ENCODE measurements at regions not wholly inside any gene's neighbourhood (a gene's known extent, or its start where the extent isn't known, plus 50 kb on each side); places are given as distances from the start of the nearest gene placed in this dataset.

- no peak overlapping the region for H3K27ac ChIP-seq (ENCODE audit: low read length)
- H3K4me2 ChIP-seq (ENCODE audit: low read depth, low read length): no peak overlapping the region
- no peaks in the 10 kb centered on the region for H3K4me1 ChIP-seq (ENCODE audit: low read length)
- H4K20me1 ChIP-seq (ENCODE audit: insufficient read depth, low read length): no peaks in the 10 kb centered on the region
- TF ChIP-seq EZH2 (optimal IDR thresholded peaks at IDR 0.05; ENCODE audit: low read depth, low read length) (no peak), EZH2phosphoT487 (IDR thresholded peaks at IDR 0.05; ENCODE audit: low read length) (no peak)
- TF ChIP-seq, protein P1, sequence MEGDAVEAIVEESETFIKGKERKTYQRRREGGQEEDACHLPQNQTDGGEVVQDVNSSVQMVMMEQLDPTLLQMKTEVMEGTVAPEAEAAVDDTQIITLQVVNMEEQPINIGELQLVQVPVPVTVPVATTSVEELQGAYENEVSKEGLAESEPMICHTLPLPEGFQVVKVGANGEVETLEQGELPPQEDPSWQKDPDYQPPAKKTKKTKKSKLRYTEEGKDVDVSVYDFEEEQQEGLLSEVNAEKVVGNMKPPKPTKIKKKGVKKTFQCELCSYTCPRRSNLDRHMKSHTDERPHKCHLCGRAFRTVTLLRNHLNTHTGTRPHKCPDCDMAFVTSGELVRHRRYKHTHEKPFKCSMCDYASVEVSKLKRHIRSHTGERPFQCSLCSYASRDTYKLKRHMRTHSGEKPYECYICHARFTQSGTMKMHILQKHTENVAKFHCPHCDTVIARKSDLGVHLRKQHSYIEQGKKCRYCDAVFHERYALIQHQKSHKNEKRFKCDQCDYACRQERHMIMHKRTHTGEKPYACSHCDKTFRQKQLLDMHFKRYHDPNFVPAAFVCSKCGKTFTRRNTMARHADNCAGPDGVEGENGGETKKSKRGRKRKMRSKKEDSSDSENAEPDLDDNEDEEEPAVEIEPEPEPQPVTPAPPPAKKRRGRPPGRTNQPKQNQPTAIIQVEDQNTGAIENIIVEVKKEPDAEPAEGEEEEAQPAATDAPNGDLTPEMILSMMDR (IDR thresholded peaks at IDR 0.05; ENCODE audit: low read length): no peak
- peaks cover 78% of the 10 kb centered on the region for H3K27me3 ChIP-seq (replicated peaks; ENCODE audit: insufficient read depth, low read length)
- no peak overlapping the region for H3K9ac ChIP-seq (ENCODE audit: low read length)
- no peaks in the 10 kb centered on the region for H3K9me2 ChIP-seq (replicated peaks; ENCODE audit: insufficient read depth, low read length)
- H3K79me2 ChIP-seq (ENCODE audit: low read length): no peaks in the 10 kb centered on the region
- no peak overlapping the region for H3K4me3 ChIP-seq (ENCODE audit: low read length)
- no peak overlapping the region for H2AFZ ChIP-seq (ENCODE audit: low read length)
- H3F3A ChIP-seq (ENCODE audit: insufficient read depth, low read length): no peaks in the 10 kb centered on the region
- H3K36me3 ChIP-seq (replicated peaks; ENCODE audit: insufficient read depth, low read length): no peaks in the 10 kb centered on the region
- no peak for DNase-seq
- no peaks in the 10 kb centered on the region for H3K9me3 ChIP-seq (replicated peaks; ENCODE audit: insufficient read depth, low read length)
Measured at GRCh38 chr20:50303573-50304500, 113.2 kb downstream of the CEBPB start.

GRCh38 chr20:50304501-50304856 lies 113.8 kb downstream of the CEBPB start:
- H2AFZ ChIP-seq (ENCODE audit: low read length): no peak overlapping the region
- no peaks in the 10 kb centered on the region for H3K4me1 ChIP-seq (ENCODE audit: low read length)
- H3F3A ChIP-seq (ENCODE audit: insufficient read depth, low read length): no peaks in the 10 kb centered on the region
- H3K27ac ChIP-seq (ENCODE audit: low read length): no peak overlapping the region
- no peaks in the 10 kb centered on the region for H3K36me3 ChIP-seq (replicated peaks; ENCODE audit: insufficient read depth, low read length)
- no peak overlapping the region for H3K4me3 ChIP-seq (ENCODE audit: low read length)
- H3K9me2 ChIP-seq (replicated peaks; ENCODE audit: insufficient read depth, low read length): no peaks in the 10 kb centered on the region
- no peak overlapping the region for H3K9ac ChIP-seq (ENCODE audit: low read length)
- no peaks in the 10 kb centered on the region for H4K20me1 ChIP-seq (ENCODE audit: insufficient read depth, low read length)
- TF ChIP-seq, protein P1 (IDR thresholded peaks at IDR 0.05; ENCODE audit: low read length): no peak
- TF ChIP-seq EZH2 (optimal IDR thresholded peaks at IDR 0.05; ENCODE audit: low read depth, low read length): no peak
- TF ChIP-seq EZH2phosphoT487 (IDR thresholded peaks at IDR 0.05; ENCODE audit: low read length): no peak
- H3K27me3 ChIP-seq (replicated peaks; ENCODE audit: insufficient read depth, low read length): peaks cover 79% of the 10 kb centered on the region
- H3K4me2 ChIP-seq (ENCODE audit: low read depth, low read length): no peak overlapping the region
- H3K9me3 ChIP-seq (replicated peaks; ENCODE audit: insufficient read depth, low read length): no peaks in the 10 kb centered on the region
- no peaks in the 10 kb centered on the region for H3K79me2 ChIP-seq (ENCODE audit: low read length)
- no peak for DNase-seq

- no peak overlapping the region for H2AFZ ChIP-seq (ENCODE audit: low read length)
- no peaks in the 10 kb centered on the region for H3K4me1 ChIP-seq (ENCODE audit: low read length)
- H3F3A ChIP-seq (ENCODE audit: insufficient read depth, low read length): no peaks in the 10 kb centered on the region
- no peak overlapping the region for H3K4me3 ChIP-seq (ENCODE audit: low read length)
- H3K9me3 ChIP-seq (replicated peaks; ENCODE audit: insufficient read depth, low read length): no peaks in the 10 kb centered on the region
- H4K20me1 ChIP-seq (ENCODE audit: insufficient read depth, low read length): no peaks in the 10 kb centered on the region
- peaks cover 82% of the 10 kb centered on the region for H3K27me3 ChIP-seq (replicated peaks; ENCODE audit: insufficient read depth, low read length)
- H3K4me2 ChIP-seq (ENCODE audit: low read depth, low read length): no peak overlapping the region
- H3K27ac ChIP-seq (ENCODE audit: low read length): no peak overlapping the region
- DNase-seq: no peak
- H3K36me3 ChIP-seq (replicated peaks; ENCODE audit: insufficient read depth, low read length): no peaks in the 10 kb centered on the region
- no peaks in the 10 kb centered on the region for H3K9me2 ChIP-seq (replicated peaks; ENCODE audit: insufficient read depth, low read length)
- no peaks in the 10 kb centered on the region for H3K79me2 ChIP-seq (ENCODE audit: low read length)
- TF ChIP-seq, protein P1 (IDR thresholded peaks at IDR 0.05; ENCODE audit: low read length): no peak
- TF ChIP-seq EZH2 (optimal IDR thresholded peaks at IDR 0.05; ENCODE audit: low read depth, low read length) (no peak), EZH2phosphoT487 (IDR thresholded peaks at IDR 0.05; ENCODE audit: low read length) (no peak)
- no peak overlapping the region for H3K9ac ChIP-seq (ENCODE audit: low read length)
Measured at GRCh38 chr20:50304923-50305635, 114.4 kb downstream of the CEBPB start.
